ENCODE measurements at regions not wholly inside any gene's neighbourhood (a gene's known extent, or its start where the extent isn't known, plus 50 kb on each side); places are given as distances from the start of the nearest gene placed in this dataset.

- ATAC-seq, result no peak
- H3K36me3 Mint-ChIP-seq, result no peaks in the 10 kb centered on the region
- no peak overlapping the region for H3K4me3 Mint-ChIP-seq
- H3K27ac Mint-ChIP-seq, result no peak overlapping the region
- no peaks in the 10 kb centered on the region for H3K4me1 Mint-ChIP-seq
- H3K9me3 Mint-ChIP-seq, result no peaks in the 10 kb centered on the region
- no peaks in the 10 kb centered on the region for H3K27me3 Mint-ChIP-seq
These were observed 134.4 kb upstream of the SOX5 start for GRCh38 chr12:24083838-24084237.

- Mint-ChIP-seq H3K9me3 (no peaks in the 10 kb centered on the region), H3K4me1 (no peaks in the 10 kb centered on the region), H3K36me3 (no peaks in the 10 kb centered on the region), H3K27me3 (no peaks in the 10 kb centered on the region), H3K4me3 (no peak overlapping the region), H3K27ac (no peak overlapping the region)
- ATAC-seq, result no peak
These were observed 132.1 kb upstream of the SOX5 start for GRCh38 chr12:24081606-24082005.

DNA sequence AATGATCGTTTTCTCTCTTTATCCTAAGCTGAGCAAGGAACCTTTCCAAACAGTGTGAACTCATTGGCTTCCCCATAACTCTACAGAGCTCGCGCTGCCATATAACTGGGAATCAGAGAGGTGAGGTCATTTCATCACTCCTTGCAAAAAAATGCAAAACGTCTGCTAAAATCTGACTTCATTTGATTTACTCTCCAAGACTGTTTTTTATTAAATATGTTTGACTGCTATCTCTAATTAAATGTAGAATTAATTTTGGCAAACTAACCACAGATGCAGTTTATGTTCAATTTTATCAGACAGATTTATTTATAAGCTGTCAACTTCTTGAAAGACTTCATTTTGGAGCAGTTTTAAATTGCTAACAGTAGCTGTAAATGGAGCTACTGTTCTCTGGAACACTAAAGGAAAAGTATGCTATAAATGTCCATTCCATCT lies 131.6 kb upstream of the SOX5 start:
- Mint-ChIP-seq H3K27me3 (no peaks in the 10 kb centered on the region), H3K36me3 (no peaks in the 10 kb centered on the region), H3K9me3 (no peaks in the 10 kb centered on the region), H3K4me1 (no peaks in the 10 kb centered on the region), H3K27ac (no peak overlapping the region), H3K4me3 (no peak overlapping the region)
- ATAC-seq, result no peak

GRCh38 chr12:24080465-24080864 lies 131.0 kb upstream of the SOX5 start:
- Mint-ChIP-seq H3K4me1 (no peaks in the 10 kb centered on the region), H3K4me3 (no peak overlapping the region), H3K27ac (no peak overlapping the region), H3K27me3 (no peaks in the 10 kb centered on the region), H3K9me3 (no peaks in the 10 kb centered on the region), H3K36me3 (no peaks in the 10 kb centered on the region)
- no peak for ATAC-seq

- no peak overlapping the region for H3K27ac Mint-ChIP-seq
- no peak overlapping the region for H3K4me3 Mint-ChIP-seq
- H3K9me3 Mint-ChIP-seq, result no peaks in the 10 kb centered on the region
- H3K36me3 Mint-ChIP-seq, result no peaks in the 10 kb centered on the region
- ATAC-seq, result no peak
- H3K27me3 Mint-ChIP-seq, result no peaks in the 10 kb centered on the region
- no peaks in the 10 kb centered on the region for H3K4me1 Mint-ChIP-seq
These were observed 129.6 kb upstream of the SOX5 start for GRCh38 chr12:24079083-24079482.

DNA sequence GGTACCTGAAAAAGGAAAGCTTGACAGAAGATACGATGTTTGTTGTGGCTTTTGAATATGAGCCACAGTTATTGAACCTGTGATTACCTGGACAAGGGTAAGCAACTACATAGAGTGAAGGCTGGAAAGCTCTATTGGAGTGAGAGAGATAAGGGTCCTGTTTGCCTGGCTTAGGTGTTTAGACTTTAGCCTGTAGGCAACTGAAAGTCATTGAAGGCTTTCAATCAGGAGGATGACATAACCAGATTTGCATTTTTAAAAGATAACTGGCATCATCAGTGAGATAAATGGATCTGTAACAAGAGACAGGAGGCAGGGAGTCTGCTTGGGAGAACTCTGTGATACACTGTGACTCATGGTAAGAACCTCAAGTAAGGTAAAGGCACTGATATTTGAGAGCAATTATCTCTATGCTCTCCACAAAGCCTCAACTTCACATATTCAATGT lies 128.9 kb upstream of the SOX5 start:
- no peaks in the 10 kb centered on the region for H3K27me3 Mint-ChIP-seq
- H3K4me1 Mint-ChIP-seq, result no peaks in the 10 kb centered on the region
- H3K4me3 Mint-ChIP-seq, result no peak overlapping the region
- no peak overlapping the region for H3K27ac Mint-ChIP-seq
- H3K36me3 Mint-ChIP-seq, result no peaks in the 10 kb centered on the region
- ATAC-seq, result no peak
- H3K9me3 Mint-ChIP-seq, result no peaks in the 10 kb centered on the region

DNA sequence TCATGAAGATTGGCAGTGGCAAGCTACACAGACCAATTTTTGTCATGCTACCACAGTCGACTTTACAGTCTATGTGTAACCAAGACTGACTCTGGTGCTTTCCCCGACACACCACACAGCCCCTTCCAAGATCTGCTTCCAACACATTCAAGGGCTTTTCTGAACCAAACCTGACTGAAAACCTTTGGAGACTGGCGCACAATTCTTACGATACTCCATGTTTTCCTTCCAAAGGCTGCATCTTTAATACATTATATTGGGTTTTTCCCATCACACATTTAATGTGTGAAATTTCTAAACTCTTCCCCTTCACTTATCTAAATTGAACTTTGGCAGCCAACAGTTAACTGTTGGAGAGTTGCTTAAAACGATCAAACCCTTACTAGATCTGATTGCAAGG lies 127.7 kb upstream of the SOX5 start:
- H3K27me3 Mint-ChIP-seq, result no peaks in the 10 kb centered on the region
- H3K36me3 Mint-ChIP-seq, result no peaks in the 10 kb centered on the region
- H3K9me3 Mint-ChIP-seq, result no peaks in the 10 kb centered on the region
- no peak for ATAC-seq
- H3K4me3 Mint-ChIP-seq, result no peak overlapping the region
- H3K27ac Mint-ChIP-seq, result no peak overlapping the region
- no peaks in the 10 kb centered on the region for H3K4me1 Mint-ChIP-seq

DNA sequence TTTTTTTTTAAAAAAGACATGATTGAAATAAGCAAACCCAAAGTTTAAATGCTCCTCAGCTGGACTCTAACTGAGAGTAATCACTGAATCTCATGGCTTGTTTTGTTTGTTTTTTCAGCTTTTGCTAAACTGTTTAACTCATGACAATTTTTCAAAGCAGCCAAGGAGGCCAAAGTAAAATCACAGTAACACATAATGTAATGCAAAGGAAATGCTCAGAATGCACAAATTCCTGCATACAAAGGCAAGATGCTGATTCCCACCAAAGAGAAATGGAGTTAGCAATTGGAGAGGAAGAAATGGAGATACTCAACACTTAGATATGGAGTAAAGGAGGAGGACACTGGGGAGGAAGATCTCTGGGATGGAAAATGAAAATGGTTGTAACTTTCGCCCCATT lies 126.2 kb upstream of the SOX5 start:
- no peaks in the 10 kb centered on the region for H3K9me3 Mint-ChIP-seq
- no peak overlapping the region for H3K4me3 Mint-ChIP-seq
- H3K36me3 Mint-ChIP-seq, result no peaks in the 10 kb centered on the region
- H3K27me3 Mint-ChIP-seq, result no peaks in the 10 kb centered on the region
- no peak for ATAC-seq
- no peaks in the 10 kb centered on the region for H3K4me1 Mint-ChIP-seq
- no peak overlapping the region for H3K27ac Mint-ChIP-seq

- Mint-ChIP-seq H3K27me3 (no peaks in the 10 kb centered on the region), H3K9me3 (no peaks in the 10 kb centered on the region), H3K36me3 (no peaks in the 10 kb centered on the region), H3K27ac (no peak overlapping the region), H3K4me3 (no peak overlapping the region), H3K4me1 (no peaks in the 10 kb centered on the region)
- no peak for ATAC-seq
These were observed 123.8 kb upstream of the SOX5 start for GRCh38 chr12:24073170-24073810.

- no peak overlapping the region for H3K27ac Mint-ChIP-seq
- ATAC-seq, result no peak
- H3K27me3 Mint-ChIP-seq, result no peaks in the 10 kb centered on the region
- H3K4me3 Mint-ChIP-seq, result no peak overlapping the region
- no peaks in the 10 kb centered on the region for H3K36me3 Mint-ChIP-seq
- H3K4me1 Mint-ChIP-seq, result no peaks in the 10 kb centered on the region
- no peaks in the 10 kb centered on the region for H3K9me3 Mint-ChIP-seq
These were observed 122.8 kb upstream of the SOX5 start for GRCh38 chr12:24072302-24072701.

- Mint-ChIP-seq H3K4me3 (no peak overlapping the region), H3K4me1 (no peaks in the 10 kb centered on the region), H3K27me3 (no peaks in the 10 kb centered on the region), H3K36me3 (no peaks in the 10 kb centered on the region), H3K27ac (no peak overlapping the region), H3K9me3 (no peaks in the 10 kb centered on the region)
- no peak for ATAC-seq
These were observed 122.4 kb upstream of the SOX5 start for GRCh38 chr12:24071842-24072241.

DNA sequence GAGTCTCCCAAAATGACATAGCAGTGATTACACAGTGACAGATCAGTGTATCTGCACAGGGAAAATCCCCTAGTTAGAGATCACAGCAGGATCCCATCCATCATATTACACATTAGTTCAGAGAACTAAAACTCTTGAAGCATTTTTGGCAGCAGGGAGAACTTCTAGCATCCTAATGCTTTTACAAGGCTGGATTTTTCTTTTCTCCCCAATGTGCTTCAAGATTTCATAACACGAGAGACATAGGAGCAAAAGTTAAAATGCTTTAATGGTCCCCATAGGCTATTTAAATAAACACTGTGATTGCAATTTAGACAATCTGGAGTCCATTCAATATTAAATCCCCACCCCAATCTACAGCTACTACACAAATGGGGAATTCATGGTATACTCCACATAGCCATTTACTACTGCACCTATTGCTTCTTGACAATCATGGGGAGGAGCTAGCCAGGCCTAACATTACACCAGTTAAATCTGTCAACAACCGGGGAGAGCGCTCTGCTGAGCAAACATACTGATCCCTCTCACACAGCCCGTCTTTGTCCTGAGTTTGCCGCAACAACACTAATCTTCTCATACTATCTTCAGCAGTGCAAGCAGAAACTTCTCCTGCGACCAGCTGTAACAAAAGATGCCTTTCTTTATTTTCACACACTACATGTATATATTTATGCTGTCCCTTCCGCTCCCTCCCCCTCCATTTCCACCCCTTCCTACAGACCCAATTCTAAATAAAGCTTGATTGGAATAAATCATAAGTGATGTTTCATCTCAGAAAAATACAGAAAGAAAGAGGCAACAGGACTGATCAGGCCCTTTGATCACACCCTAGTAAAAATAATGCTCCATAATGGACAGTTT lies 120.3 kb upstream of the SOX5 start:
- H3K9me3 Mint-ChIP-seq, result no peaks in the 10 kb centered on the region
- no peak overlapping the region for H3K4me3 Mint-ChIP-seq
- H3K4me1 Mint-ChIP-seq, result no peaks in the 10 kb centered on the region
- H3K36me3 Mint-ChIP-seq, result no peaks in the 10 kb centered on the region
- ATAC-seq, result no peak
- no peaks in the 10 kb centered on the region for H3K27me3 Mint-ChIP-seq
- H3K27ac Mint-ChIP-seq, result no peak overlapping the region

DNA sequence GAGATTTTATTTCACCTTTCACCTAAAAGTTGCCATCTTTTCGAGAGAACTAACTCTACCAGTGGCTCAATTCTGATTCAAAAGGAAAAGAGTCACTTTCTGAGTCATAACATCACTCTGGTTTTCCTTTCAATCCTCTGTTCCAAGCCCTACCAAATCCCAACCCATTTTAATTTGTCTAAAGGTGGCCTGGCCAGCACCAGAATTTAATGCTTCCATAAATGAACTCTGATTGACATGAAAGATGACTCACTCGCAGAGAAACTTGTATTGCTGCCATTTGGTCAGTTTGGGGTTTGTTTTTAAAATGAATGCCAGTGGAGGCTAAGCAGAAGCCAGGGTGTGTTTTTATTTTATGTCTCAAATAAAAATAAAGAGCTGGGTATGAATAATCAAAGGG lies 117.4 kb upstream of the SOX5 start:
- ATAC-seq, result no peak
- Mint-ChIP-seq H3K9me3 (no peaks in the 10 kb centered on the region), H3K4me1 (no peaks in the 10 kb centered on the region)

DNA sequence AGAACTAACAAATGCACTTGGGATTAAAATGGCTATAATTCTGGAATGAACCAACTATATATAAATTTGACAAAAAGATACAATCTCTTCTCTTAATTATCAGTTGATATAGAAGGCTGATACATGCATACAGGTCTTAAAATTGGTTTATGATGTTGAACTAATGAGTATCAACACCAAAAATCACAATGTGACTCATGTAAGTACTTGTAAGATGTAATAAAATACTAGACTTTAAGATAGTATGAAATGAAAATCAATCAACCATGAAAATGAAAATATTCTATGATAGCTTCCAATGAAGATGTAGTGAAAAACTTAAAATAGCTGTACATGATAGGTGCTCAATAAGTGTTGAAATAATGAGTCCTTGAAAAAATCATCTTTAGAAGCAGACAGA lies 116.6 kb upstream of the SOX5 start:
- Mint-ChIP-seq H3K4me1 (no peaks in the 10 kb centered on the region), H3K27me3 (no peaks in the 10 kb centered on the region), H3K9me3 (no peaks in the 10 kb centered on the region), H3K27ac (no peak overlapping the region), H3K4me3 (no peak overlapping the region), H3K36me3 (no peaks in the 10 kb centered on the region)
- no peak for ATAC-seq

More for the DNA sequence above, 117.4 kb upstream of the SOX5 start:
- no peaks in the 10 kb centered on the region for H3K27me3 Mint-ChIP-seq
- H3K27ac Mint-ChIP-seq, result no peak overlapping the region
- no peak overlapping the region for H3K4me3 Mint-ChIP-seq
- no peaks in the 10 kb centered on the region for H3K36me3 Mint-ChIP-seq

GRCh38 chr12:24062642-24063245 lies 113.3 kb upstream of the SOX5 start:
- Mint-ChIP-seq H3K36me3 (no peaks in the 10 kb centered on the region), H3K4me1 (no peaks in the 10 kb centered on the region), H3K27ac (no peak overlapping the region), H3K9me3 (no peaks in the 10 kb centered on the region), H3K4me3 (no peak overlapping the region), H3K27me3 (no peaks in the 10 kb centered on the region)
- ATAC-seq, result no peak

- Mint-ChIP-seq H3K4me3 (no peak overlapping the region), H3K9me3 (no peaks in the 10 kb centered on the region), H3K27me3 (no peaks in the 10 kb centered on the region), H3K36me3 (no peaks in the 10 kb centered on the region), H3K4me1 (no peaks in the 10 kb centered on the region), H3K27ac (no peak overlapping the region)
- no peak for ATAC-seq
These were observed 110.6 kb upstream of the SOX5 start for GRCh38 chr12:24060089-24060488.

Measured in stimulated activated memory B cell treated with anti-CD40 and anti-IgM and Interleukin-4, amounts not matched to agents 10 μg/mL and 1 μg/mL and 100 μg/mL, for 72 hours (primary cell).